GM06990 (cell line): ENCODE measurements at regions not wholly inside any gene's neighbourhood (a gene's known extent, or its start where the extent isn't known, plus 50 kb on each side); places are given as distances from the start of the nearest gene placed in this dataset.

ENCODE experiments used
- DNase-seq: peaks from one replicate; pipeline ENCODE4 v3.0.0-alpha.2; 2011; ENCODE audit not compliant: insufficient read length; ENCODE audit errors: extremely low read depth
- H3K27me3 ChIP-seq: replicated peaks from 2 replicates; pipeline ENCODE4 v1.6.0; 2011; ENCODE audit warnings: low read length; ENCODE audit not compliant: control insufficient read depth, insufficient read depth
- H3K36me3 ChIP-seq: 2 replicates; pipeline ENCODE4 v1.5.1; 2011; ENCODE audit warnings: low read length; ENCODE audit not compliant: control insufficient read depth, insufficient read depth
- H3K4me3 ChIP-seq: replicated peaks from 2 replicates; pipeline ENCODE4 v1.5.1; 2011; ENCODE audit warnings: low read depth, mild to moderate bottlenecking, control low read depth, low read length
- CTCF ChIP-seq: IDR thresholded peaks from 2 replicates; pipeline ENCODE4 v1.5.1; 2011; ENCODE audit warnings: low read length, control low read depth, mild to moderate bottlenecking, inconsistent platforms; ENCODE audit not compliant: insufficient read depth, poor library complexity, severe bottlenecking

GRCh38 chr9:28801144-28801799 is 1228.0 kb upstream of the C9orf72 start:
- TF ChIP-seq CTCF = no peak
- Histone ChIP-seq H3K4me3 (no peak overlapping the region), H3K36me3 (no peaks in the 10 kb centered on the region), H3K27me3 (no peaks in the 10 kb centered on the region)
- no peak for DNase-seq

- TF ChIP-seq CTCF = no peak
- Histone ChIP-seq H3K4me3 (no peak overlapping the region), H3K27me3 (no peaks in the 10 kb centered on the region), H3K36me3 (no peaks in the 10 kb centered on the region)
- DNase-seq = no peak
Observed at GRCh38 chr9:28805197-28805596, 1231.9 kb upstream of the C9orf72 start.

- no peaks in the 10 kb centered on the region for H3K36me3 ChIP-seq
- H3K4me3 ChIP-seq = no peak overlapping the region
- DNase-seq = no peak
- H3K27me3 ChIP-seq = no peaks in the 10 kb centered on the region
- no peak for TF ChIP-seq CTCF
Observed at GRCh38 chr9:28808042-28808441, 1234.8 kb upstream of the C9orf72 start.

- Histone ChIP-seq H3K4me3 (no peak overlapping the region), H3K27me3 (no peaks in the 10 kb centered on the region), H3K36me3 (no peaks in the 10 kb centered on the region)
- no peak for DNase-seq
- TF ChIP-seq CTCF = no peak
Observed at GRCh38 chr9:28810388-28811075, 1237.3 kb upstream of the C9orf72 start.

GRCh38 chr9:28820741-28821140 is 1247.5 kb upstream of the C9orf72 start:
- DNase-seq = no peak
- TF ChIP-seq CTCF = no peak
- H3K36me3 ChIP-seq = no peaks in the 10 kb centered on the region
- no peak overlapping the region for H3K4me3 ChIP-seq
- no peaks in the 10 kb centered on the region for H3K27me3 ChIP-seq
